Fibroblast of lung (primary cell): ENCODE measurements at regions not wholly inside any gene's neighbourhood (a gene's known extent, or its start where the extent isn't known, plus 50 kb on each side); places are given as distances from the start of the nearest gene placed in this dataset.

Experiments used
- CTCF ChIP-seq, 2 donors: IDR thresholded peaks in 1 of 2; conservative IDR thresholded peaks in 1 of 2; 1 replicate in 1 of 2; 2 replicates in 1 of 2; pipeline ENCODE4 v1.5.1; 2011 to 2012; ENCODE audit warnings: low read length in 2 of 2, control low read depth in 1 of 2, inconsistent platforms in 1 of 2, low read depth in 1 of 2, mild to moderate bottlenecking in 1 of 2
- EZH2 ChIP-seq: IDR thresholded peaks from 2 replicates; pipeline ENCODE4 v1.5.1; 2012; ENCODE audit warnings: low read length, control low read depth, mild to moderate bottlenecking; ENCODE audit errors: missing control alignments

GRCh38 chr6:48472535-48472934 lies 361.5 kb upstream of the PTCHD4 start:
- TF ChIP-seq CTCF (conservative IDR thresholded peaks at IDR 0.05 in 1 of 2, IDR thresholded peaks at IDR 0.05 in 1 of 2; ENCODE audit: low read depth in 1 of 2, low read length in 2 of 2) (no peak), EZH2 (no peak)
